ENCODE measurements at regions not wholly inside any gene's neighbourhood (a gene's known extent, or its start where the extent isn't known, plus 50 kb on each side); places are given as distances from the start of the nearest gene placed in this dataset.

- no peak for TF ChIP-seq CTCF (IDR thresholded peaks at IDR 0.05)
- Histone ChIP-seq H3K4me3 (no peak overlapping the region), H3K27ac (no peak overlapping the region), H3K27me3 (no peaks in the 10 kb centered on the region), H3K36me3 (no peaks in the 10 kb centered on the region), H3K4me1 (no peaks in the 10 kb centered on the region), H3K9me3 (peaks cover 6% of the 10 kb centered on the region)
- ATAC-seq = no peak
- DNase-seq = no peak
- intact Hi-C loops (cut with DNase I) = no loop called here
These were observed 53.6 kb upstream of the CCDC190 start for GRCh38 chr1:162914601-162915000.

GRCh38 chr1:162913345-162913744 lies 52.4 kb upstream of the CCDC190 start:
- ATAC-seq (no peak), DNase-seq (no peak)
- Histone ChIP-seq H3K9me3 (peaks cover 6% of the 10 kb centered on the region), H3K36me3 (no peaks in the 10 kb centered on the region), H3K4me1 (no peaks in the 10 kb centered on the region), H3K27ac (no peak overlapping the region), H3K27me3 (no peaks in the 10 kb centered on the region), H3K4me3 (no peak overlapping the region)
- no peak for TF ChIP-seq CTCF (IDR thresholded peaks at IDR 0.05)
- intact Hi-C loops (cut with DNase I) = no loop called here

GRCh38 chr1:162912061-162912667 lies 51.2 kb upstream of the CCDC190 start:
- Histone ChIP-seq H3K4me1 (no peaks in the 10 kb centered on the region), H3K4me3 (no peak overlapping the region), H3K36me3 (no peaks in the 10 kb centered on the region), H3K9me3 (peaks cover 6% of the 10 kb centered on the region), H3K27me3 (no peaks in the 10 kb centered on the region), H3K27ac (no peak overlapping the region)
- ATAC-seq (no peak), DNase-seq (no peak)
- intact Hi-C loops (cut with DNase I) = no loop called here
- no peak for TF ChIP-seq CTCF (IDR thresholded peaks at IDR 0.05)

All from upper lobe of right lung (tissue), 1 donor.